ENCODE measurements at regions not wholly inside any gene's neighbourhood (a gene's known extent, or its start where the extent isn't known, plus 50 kb on each side); places are given as distances from the start of the nearest gene placed in this dataset.

DNA sequence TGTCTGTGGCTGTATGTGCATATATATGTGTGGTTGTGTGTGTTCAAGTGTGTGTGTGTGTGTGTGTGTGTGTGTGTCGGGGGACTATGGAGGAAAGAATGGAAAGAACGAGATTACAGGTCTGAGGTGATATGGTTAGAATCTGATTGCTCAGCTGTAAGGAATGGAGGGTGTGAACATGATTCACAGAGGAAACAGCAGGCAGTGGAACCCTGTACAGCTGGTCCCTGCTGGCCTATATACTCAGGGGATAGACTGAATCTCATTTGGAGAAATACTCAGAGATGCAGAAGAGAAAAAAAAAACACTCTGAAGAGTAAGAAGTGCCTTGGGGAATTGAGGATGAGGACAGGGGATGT lies 180.1 kb upstream of the ESRRG start:
- Histone ChIP-seq H3K9me3 (replicated peaks; ENCODE audit: control insufficient read depth, insufficient read depth, low read depth, low read length) (no peaks in the 10 kb centered on the region), H3K27me3 (ENCODE audit: control insufficient read depth in 2 of 2, insufficient read depth in 2 of 2, low read length in 2 of 2) (no peaks in the 10 kb centered on the region), H3K36me3 (ENCODE audit: control insufficient read depth, insufficient read depth, low read length) (no peaks in the 10 kb centered on the region), H3K9ac (ENCODE audit: insufficient read depth in 1 of 2, low read depth in 2 of 2, low read length in 2 of 2) (no peak overlapping the region), H3K4me2 (ENCODE audit: insufficient read depth, low read length) (no peak overlapping the region), H3K4me3 (no peak overlapping the region), H3K27ac (ENCODE audit: extremely low read depth, low read depth, low read length) (no peak overlapping the region), H4K20me1 (replicated peaks; ENCODE audit: control insufficient read depth, insufficient read depth, low read length) (no peaks in the 10 kb centered on the region), H3K4me1 (replicated peaks in 1 of 2; ENCODE audit: control insufficient read depth in 2 of 2, insufficient read depth in 2 of 2, low read length in 2 of 2) (no peaks in the 10 kb centered on the region), H3K9me1 (ENCODE audit: control insufficient read depth, insufficient read depth, low read length) (no peaks in the 10 kb centered on the region), H2AFZ (ENCODE audit: low read depth, low read length) (no peak overlapping the region), H3K79me2 (ENCODE audit: control insufficient read depth, insufficient read depth, low read length) (no peaks in the 10 kb centered on the region)
- 0% methylated on average over 2 of the region's 2 CpGs for WGBS (ENCODE audit: insufficient coverage, low coverage, missing lambda C conversion rate)
- intact Hi-C loops (cut with micrococcal nuclease) (no loop called here), in situ Hi-C loops (cut with MboI) (no loop called here)
- ChIA-PET POLR2A (no interaction called here), CTCF (ENCODE audit: low intra/inter-chr PET ratio) (no interaction called here)
- no peak for DNase-seq (ENCODE audit: extremely low read depth in 1 of 4, low spot score in 3 of 4)
- no TSS peak for BruUV-seq (replicated peaks)
- FAIRE-seq = no peak
- ATAC-seq = no peak
- TF ChIP-seq ATF1 (CRISPR knock-in tag; IDR thresholded peaks at IDR 0.05) = no peak
- TF ChIP-seq ATF1 (tag; IDR thresholded peaks at IDR 0.05) = no peak
- no peak for TF ChIP-seq CBX1 (IDR thresholded peaks at IDR 0.05; ENCODE audit: low read depth)
- no peak for TF ChIP-seq KAT7 (CRISPR knock-in tag; IDR thresholded peaks at IDR 0.05; ENCODE audit: borderline replicate concordance)
- no peak for TF ChIP-seq ZNF347 (CRISPR knock-in tag; IDR thresholded peaks at IDR 0.05; ENCODE audit: low read depth)
- TF ChIP-seq ZZZ3 (IDR thresholded peaks at IDR 0.05) = no peak
- no peak for TF ChIP-seq ZNF134 (CRISPR knock-in tag; conservative IDR thresholded peaks at IDR 0.05)
- no peak for TF ChIP-seq MBD1 (CRISPR knock-in tag; IDR thresholded peaks at IDR 0.05)
- TF ChIP-seq RBM25 (IDR thresholded peaks at IDR 0.05; ENCODE audit: low read depth, low read length, severe bottlenecking) = no peak
- TF ChIP-seq MAFK (IDR thresholded peaks at IDR 0.05; ENCODE audit: low read length) = no peak
- TF ChIP-seq POLR3G (IDR thresholded peaks at IDR 0.05; ENCODE audit: extremely low read depth, insufficient read length, insufficient replicate concordance) = no peak
- no peak for TF ChIP-seq CHD4 (IDR thresholded peaks at IDR 0.05; ENCODE audit: insufficient read depth, insufficient replicate concordance, low read depth, low read length, poor library complexity, severe bottlenecking)
- TF ChIP-seq LARP7 (IDR thresholded peaks at IDR 0.05) = no peak
- TF ChIP-seq LEF1 (IDR thresholded peaks at IDR 0.05) = no peak
- TF ChIP-seq ZNF780A (CRISPR knock-in tag; IDR thresholded peaks at IDR 0.05) = no peak
- no peak for TF ChIP-seq DMBX1 (CRISPR knock-in tag; IDR thresholded peaks at IDR 0.05; ENCODE audit: borderline replicate concordance)
- TF ChIP-seq ZNF655 (CRISPR knock-in tag; IDR thresholded peaks at IDR 0.05) = no peak
- TF ChIP-seq PBX2 (CRISPR knock-in tag; IDR thresholded peaks at IDR 0.05; ENCODE audit: low read depth) = no peak
- no peak for TF ChIP-seq PBX2 (tag; conservative IDR thresholded peaks at IDR 0.05; ENCODE audit: low read depth)
- no peak for TF ChIP-seq ELF1 (tag; IDR thresholded peaks at IDR 0.05)
- TF ChIP-seq XRCC5 (IDR thresholded peaks at IDR 0.05; ENCODE audit: low read depth, low read length) = no peak
